GM12874 (cell line): ENCODE measurements at regions not wholly inside any gene's neighbourhood (a gene's known extent, or its start where the extent isn't known, plus 50 kb on each side); places are given as distances from the start of the nearest gene placed in this dataset.

ENCODE experiments used
- CTCF ChIP-seq: IDR thresholded peaks from 2 replicates; pipeline ENCODE4 v1.5.1; 2011; ENCODE audit warnings: low read depth, mild to moderate bottlenecking, control low read depth, low read length, moderate library complexity; ENCODE audit not compliant: insufficient read depth

- TF ChIP-seq CTCF: no peak
Measured at GRCh38 chr1:55580845-55581332, 365.7 kb upstream of the USP24 start.

DNA sequence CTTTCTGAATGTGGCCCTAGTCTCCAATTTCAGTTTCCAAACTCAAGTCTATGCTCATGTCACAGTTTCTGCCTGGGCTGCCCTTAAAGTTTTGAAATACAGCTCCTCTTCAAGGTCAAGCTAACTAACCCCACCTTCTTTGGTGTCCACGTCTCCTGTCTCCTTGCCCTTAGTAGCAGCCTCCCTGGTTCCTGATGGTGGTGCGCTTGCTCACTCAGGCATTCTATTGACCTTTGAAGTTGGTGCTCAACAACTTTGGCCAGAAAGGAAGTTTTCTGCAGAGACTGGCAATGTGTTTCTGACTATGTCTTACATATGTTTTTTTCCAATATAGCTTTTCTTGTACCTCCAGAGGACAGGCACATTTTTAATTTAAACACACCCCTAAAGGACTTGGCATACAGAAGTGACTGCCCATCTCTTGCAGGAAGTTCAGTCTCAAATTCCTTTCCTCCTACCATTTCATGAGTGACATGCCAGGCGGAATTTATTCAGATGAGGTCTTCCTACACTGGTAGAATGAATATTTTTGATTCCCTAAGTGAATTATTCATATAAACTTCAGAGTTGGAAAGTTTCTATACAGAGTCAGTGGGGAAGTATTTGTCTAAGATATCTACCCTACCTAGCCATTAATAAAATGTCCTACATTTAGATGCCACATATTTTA lies 364.3 kb upstream of the USP24 start:
- TF ChIP-seq CTCF: no peak

- TF ChIP-seq CTCF: no peak
Measured at GRCh38 chr1:55578646-55579045, 363.5 kb upstream of the USP24 start.

DNA sequence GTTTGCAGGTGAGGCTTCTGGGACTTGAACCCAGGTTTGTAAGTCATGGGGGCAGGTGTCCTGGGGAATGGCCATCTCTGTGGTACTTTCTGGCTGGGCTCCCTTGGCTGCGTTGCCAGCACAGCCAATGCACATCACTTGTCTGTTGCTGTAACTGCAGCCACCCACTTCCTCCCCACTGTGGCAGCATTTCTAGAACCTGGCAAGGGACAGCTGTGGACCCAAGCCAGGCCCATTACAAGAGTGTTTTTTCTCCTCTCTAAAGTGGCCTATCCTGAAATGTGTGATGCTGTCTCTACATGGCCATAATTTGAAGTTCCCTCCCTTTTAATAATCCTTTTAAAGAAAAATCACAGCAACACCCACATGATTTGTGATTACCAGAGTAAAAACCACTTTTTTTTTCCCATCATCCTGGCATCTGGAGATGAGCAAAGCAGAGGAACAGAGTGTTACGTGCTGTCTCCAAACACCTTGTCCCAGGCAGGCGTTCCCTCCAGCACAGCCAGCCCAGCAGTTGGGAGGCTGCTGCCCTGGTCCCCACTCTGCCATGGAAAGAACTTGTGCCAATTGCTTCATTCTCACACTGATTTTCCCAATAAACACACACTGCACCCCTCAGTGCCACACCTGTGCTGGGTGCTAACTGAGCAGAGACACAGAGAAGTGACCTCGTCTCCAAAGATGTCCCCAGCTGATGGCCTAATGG lies 360.6 kb upstream of the USP24 start:
- TF ChIP-seq CTCF: no peak

DNA sequence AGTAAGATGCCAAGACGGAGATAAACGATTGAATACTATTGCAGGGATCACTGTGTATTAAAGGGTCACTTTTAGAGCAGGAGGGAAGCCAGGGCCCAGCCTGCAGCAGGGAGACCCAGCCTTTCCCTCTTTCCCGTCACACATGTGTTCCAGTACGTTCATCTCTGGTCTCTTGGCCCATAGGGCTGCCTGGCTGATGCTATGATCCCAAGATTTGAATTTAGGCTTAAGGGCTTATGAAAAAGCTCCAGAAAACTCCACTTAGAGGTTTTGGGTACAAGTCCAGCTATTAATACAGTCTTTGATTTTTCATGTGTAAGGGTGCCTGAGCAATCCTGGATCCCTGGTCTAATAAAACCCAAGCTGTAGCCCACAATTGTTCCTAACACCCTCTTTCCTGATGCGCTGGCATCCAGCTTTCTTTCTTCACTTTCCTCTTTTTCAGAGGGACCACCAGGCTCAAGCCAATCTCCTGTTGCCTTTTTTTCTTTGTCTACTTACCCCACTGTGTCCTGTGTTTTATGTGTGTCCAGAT lies 359.6 kb upstream of the USP24 start:
- TF ChIP-seq CTCF: no peak

GRCh38 chr1:55572878-55573734 lies 357.9 kb upstream of the USP24 start:
- no peak for TF ChIP-seq CTCF

GRCh38 chr1:55571767-55572166 lies 356.6 kb upstream of the USP24 start:
- TF ChIP-seq CTCF: no peak
